GM12873 (cell line): ENCODE measurements at regions not wholly inside any gene's neighbourhood (a gene's known extent, or its start where the extent isn't known, plus 50 kb on each side); places are given as distances from the start of the nearest gene placed in this dataset.

Experiments used
- TF ChIP-seq, protein P1 (sequence below): IDR thresholded peaks from 2 replicates; pipeline ENCODE4 v1.5.1; 2012; ENCODE audit warnings: low read depth, mild to moderate bottlenecking, moderate library complexity, low read length, control low read depth; ENCODE audit not compliant: insufficient read depth; ENCODE audit errors: missing control alignments

DNA sequence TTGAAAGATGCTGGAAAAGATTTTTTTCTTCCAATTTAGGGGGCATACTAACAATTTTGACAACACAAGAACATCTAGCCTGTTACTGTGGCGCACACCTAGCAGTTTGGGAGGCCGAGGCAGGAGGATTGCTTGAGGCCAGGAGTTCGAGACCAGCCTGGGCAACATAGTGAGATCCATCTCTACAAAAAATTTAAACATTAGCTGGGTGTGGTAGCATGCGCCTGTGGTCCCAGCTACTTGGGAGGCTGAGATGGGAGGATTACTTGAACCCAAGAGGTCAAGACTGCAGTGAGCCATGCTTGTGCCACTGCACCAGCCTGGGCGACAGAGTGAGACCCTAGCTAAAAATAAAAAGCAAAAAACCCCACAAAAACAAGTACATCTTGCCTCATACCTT lies 168.8 kb downstream of the TANC2 start:
- TF ChIP-seq, protein P1, sequence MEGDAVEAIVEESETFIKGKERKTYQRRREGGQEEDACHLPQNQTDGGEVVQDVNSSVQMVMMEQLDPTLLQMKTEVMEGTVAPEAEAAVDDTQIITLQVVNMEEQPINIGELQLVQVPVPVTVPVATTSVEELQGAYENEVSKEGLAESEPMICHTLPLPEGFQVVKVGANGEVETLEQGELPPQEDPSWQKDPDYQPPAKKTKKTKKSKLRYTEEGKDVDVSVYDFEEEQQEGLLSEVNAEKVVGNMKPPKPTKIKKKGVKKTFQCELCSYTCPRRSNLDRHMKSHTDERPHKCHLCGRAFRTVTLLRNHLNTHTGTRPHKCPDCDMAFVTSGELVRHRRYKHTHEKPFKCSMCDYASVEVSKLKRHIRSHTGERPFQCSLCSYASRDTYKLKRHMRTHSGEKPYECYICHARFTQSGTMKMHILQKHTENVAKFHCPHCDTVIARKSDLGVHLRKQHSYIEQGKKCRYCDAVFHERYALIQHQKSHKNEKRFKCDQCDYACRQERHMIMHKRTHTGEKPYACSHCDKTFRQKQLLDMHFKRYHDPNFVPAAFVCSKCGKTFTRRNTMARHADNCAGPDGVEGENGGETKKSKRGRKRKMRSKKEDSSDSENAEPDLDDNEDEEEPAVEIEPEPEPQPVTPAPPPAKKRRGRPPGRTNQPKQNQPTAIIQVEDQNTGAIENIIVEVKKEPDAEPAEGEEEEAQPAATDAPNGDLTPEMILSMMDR, result no peak

DNA sequence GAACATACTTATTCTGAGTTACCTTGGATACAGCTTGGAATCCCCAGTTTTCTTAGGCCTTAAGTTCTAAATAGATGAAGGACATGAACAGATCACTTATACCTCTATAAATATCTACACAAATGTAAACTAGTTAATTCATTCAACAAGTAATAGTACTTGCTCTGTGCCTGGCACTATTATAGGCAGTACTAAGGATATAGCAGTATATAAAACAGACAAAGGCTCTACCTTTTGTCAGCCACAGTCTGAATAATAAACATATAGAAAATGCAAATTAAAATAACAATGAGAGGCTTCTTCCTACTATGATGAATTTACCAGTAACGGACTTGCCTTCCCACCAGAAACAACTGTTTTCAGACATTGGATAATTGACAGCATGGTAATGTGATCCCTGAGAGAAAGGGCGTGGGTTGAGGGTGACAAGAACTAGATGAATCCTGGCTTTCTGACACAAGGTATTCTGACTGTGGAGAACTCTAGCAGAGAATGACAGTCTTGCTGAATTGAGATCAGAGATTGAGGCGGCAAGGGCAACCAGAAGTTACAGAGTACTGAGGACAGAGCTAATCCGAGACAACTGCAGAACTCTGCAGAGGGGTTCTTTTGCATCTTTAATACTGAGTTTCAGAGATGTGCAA lies 170.5 kb downstream of the TANC2 start:
- TF ChIP-seq, protein P1, result no peak

DNA sequence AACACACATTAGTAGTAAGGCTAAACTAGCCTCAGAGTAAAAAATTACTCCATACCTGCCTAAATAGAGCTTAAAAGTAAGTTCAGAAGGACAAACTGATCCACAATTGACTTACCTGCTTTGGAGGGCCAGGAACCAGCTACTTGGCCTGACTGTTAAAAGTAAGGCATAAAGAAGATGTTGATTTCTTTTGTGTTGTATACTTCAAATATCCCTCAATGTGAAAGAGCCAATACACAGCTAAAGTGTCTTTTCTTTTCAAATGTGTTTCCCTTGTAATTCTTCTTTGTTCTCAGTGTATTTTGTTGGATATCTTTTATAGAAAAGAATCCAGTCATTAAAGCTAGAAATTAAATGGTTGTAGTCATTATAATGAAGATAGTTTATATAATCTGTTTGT lies 171.1 kb downstream of the TANC2 start:
- TF ChIP-seq, protein P1, result no peak

DNA sequence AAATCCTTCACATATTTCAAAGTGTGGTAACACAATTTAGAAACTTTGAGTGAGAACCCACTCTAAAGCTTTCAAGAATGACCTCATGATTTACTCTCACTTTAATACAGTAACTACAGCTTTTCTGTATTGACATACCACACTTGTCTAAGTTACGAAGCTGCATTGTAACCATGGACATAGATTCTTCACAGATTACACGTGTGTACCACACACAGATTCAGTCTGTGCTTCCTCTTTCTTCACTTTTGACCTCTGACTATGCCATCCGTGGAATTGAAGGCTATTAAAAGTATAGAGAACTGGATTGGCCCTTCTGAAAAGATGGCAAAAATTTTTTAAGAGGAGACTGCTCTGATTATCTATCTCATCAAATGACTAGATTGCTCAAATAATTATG lies 172.7 kb downstream of the TANC2 start:
- TF ChIP-seq, protein P1, result no peak

DNA sequence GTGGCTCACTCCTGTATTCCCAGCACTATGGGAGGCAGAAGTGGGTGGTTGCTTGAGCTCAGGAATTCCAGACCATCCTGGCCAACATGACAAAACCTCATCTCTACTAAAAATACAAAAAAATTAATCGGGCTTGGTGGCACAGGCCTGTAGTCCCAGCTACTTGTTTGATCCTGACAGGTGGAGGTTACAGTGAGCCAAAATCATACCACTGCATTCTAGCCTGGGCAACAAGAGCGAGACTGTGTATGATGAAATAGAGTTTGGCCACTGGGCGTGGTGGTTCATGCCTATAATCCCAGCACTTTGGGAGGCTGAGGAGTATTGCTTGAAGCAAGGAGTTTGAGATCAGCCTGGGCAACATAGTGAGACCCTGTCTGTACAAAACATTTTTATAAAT lies 173.3 kb downstream of the TANC2 start:
- TF ChIP-seq, protein P1, result no peak

DNA sequence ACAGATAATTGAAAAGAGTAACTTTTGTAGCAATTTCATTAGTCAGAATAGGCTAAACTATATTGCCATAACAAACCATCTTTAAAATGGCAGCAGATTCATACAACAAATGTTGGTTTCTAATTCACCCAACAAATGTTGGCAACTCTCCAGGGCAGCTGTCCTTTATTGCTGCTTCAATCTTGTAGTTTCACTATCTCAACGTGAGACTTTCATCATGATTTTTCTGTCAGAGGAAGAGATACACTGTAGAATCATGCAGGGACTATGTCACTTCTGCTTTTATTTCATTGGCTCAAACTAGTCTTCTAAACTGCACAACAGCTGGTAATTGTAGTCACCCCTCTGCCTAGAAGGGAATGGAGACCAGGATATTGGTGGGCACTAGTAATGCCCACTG lies 174.2 kb downstream of the TANC2 start:
- TF ChIP-seq, protein P1, result no peak

DNA sequence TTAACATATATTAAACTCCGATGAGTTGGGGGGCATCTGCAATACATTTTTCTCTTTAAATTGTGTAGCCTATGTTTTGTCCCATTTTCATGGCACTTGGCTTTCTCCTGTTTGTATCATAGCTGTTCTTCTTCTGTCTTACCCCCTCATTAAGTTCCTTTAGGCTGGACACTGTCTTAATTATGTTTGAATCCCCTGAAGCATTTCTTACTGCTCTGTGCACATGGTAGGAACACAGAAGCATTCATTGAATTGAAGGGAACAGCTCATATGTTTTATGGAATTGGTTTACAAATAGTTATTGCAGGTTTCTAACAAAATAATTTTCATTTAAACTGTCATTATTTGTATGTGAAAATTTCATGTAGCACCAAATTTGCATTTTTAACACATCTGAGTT lies 176.8 kb downstream of the TANC2 start:
- TF ChIP-seq, protein P1, result no peak

DNA sequence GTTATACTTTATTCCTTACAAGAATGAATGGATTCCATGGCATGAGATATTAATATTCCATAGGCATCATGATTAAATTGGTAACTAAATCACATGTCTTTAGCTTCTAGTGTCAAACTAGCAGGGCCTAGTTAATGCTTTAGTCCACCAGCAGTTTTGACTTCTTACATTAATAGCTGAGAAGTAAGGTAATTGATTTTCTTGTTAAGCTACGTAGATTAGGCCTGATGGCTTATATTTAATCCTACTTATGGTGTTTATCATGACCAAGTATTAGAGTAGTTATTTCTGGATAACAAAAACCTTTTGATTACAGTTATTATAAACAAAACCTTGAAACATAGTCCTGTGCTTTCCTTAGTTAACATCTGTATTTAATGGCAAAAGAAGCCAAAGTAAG lies 184.5 kb downstream of the TANC2 start:
- TF ChIP-seq, protein P1, result no peak
